Endothelial cell of umbilical vein (primary cell): ENCODE measurements at regions not wholly inside any gene's neighbourhood (a gene's known extent, or its start where the extent isn't known, plus 50 kb on each side); places are given as distances from the start of the nearest gene placed in this dataset.

Source experiments
- BruUV-seq: library from RNA; stranded (reverse); fragments of 400-500 nt; replicated peaks from 2 replicates; lab custom pipeline; 2021; lab: Mats Ljungman, UMichigan
- CTCF ChIA-PET: fragments of 300-600, 350-600 bp; sonication (Branson Sonifier 250); formaldehyde crosslinking; loops from one replicate; lab custom pipeline; 2021; ENCODE audit warnings: antibody characterized with exemption, inconsistent platforms; lab: Charles Lee
- POLR2A ChIA-PET: fragments of 300-600, 350-600 bp; sonication (Branson Sonifier 250); formaldehyde crosslinking; loops from one replicate; lab custom pipeline; 2021; ENCODE audit warnings: antibody characterized with exemption, inconsistent platforms; lab: Charles Lee
- DNase-seq: peaks from one replicate; pipeline ENCODE4 v3.0.0-alpha.2; 2011; ENCODE audit warnings: low read depth, low spot score
- FAIRE-seq: peaks from 2 replicates; lab custom pipeline; 2011; peaks lifted over from hg19 to GRCh38; lab: Jason Lieb, UNC
- H2AFZ ChIP-seq: 2 replicates; pipeline ENCODE4 v1.6.0; 2012; ENCODE audit warnings: low read depth, low read length, control low read depth, inconsistent platforms
- H3K27ac ChIP-seq: 2 replicates; pipeline ENCODE4 v1.5.1; 2011; ENCODE audit warnings: low read depth, mild to moderate bottlenecking, control low read depth, low read length, moderate library complexity; ENCODE audit not compliant: insufficient read depth
- H3K27me3 ChIP-seq, 2 experiments: 2 replicates each; pipeline versions ENCODE4 v1.6.0 to v1.6.1; 2011; ENCODE audit warnings: low read length in 2 of 2, mixed read lengths in 1 of 2; ENCODE audit not compliant: control insufficient read depth in 2 of 2, insufficient read depth in 2 of 2
- H3K36me3 ChIP-seq, 2 experiments: 2 replicates in 1 of 2; 3 replicates in 1 of 2; pipeline ENCODE4 v1.5.1; 2011; ENCODE audit warnings: low read length in 2 of 2, mild to moderate bottlenecking in 1 of 2, moderate library complexity in 1 of 2; ENCODE audit not compliant: control insufficient read depth in 2 of 2, insufficient read depth in 2 of 2; ENCODE audit errors: extremely low read depth in 1 of 2
- H3K4me1 ChIP-seq: 3 replicates; pipeline ENCODE4 v1.5.1; 2011; ENCODE audit warnings: mild to moderate bottlenecking, low read length; ENCODE audit not compliant: control insufficient read depth, insufficient read depth; ENCODE audit errors: extremely low read depth
- H3K4me2 ChIP-seq: 2 replicates; pipeline ENCODE4 v1.6.1; 2011; ENCODE audit warnings: low read length, control low read depth, mixed read lengths; ENCODE audit not compliant: insufficient read depth
- H3K4me3 ChIP-seq, 3 experiments: fragments of 200-600 bp in 1 of 3; sonication (generic), shearing (Covaris generic) in 1 of 3; replicated peaks in 1 of 3; 2 replicates each; pipeline ENCODE4 v1.5.1; 2011 to 2016; ENCODE audit warnings: control low read depth in 3 of 3, low read length in 3 of 3, mild to moderate bottlenecking in 2 of 3, inconsistent platforms in 1 of 3, low read depth in 1 of 3, moderate library complexity in 1 of 3; ENCODE audit not compliant: insufficient read depth in 1 of 3
- H3K79me2 ChIP-seq: 2 replicates; pipeline ENCODE4 v1.6.0; 2012; ENCODE audit warnings: low read length, inconsistent platforms; ENCODE audit not compliant: control insufficient read depth, insufficient read depth
- H3K9ac ChIP-seq: replicated peaks from 2 replicates; pipeline ENCODE3; 2011; ENCODE audit warnings: low read length, control low read depth; ENCODE audit not compliant: insufficient read depth; ENCODE audit errors: extremely low read depth
- H3K9me1 ChIP-seq: replicated peaks from 3 replicates; pipeline ENCODE4 v1.6.0; 2011; ENCODE audit warnings: mild to moderate bottlenecking, low read length; ENCODE audit not compliant: control insufficient read depth, insufficient read depth; ENCODE audit errors: extremely low read depth
- H3K9me3 ChIP-seq: replicated peaks from 2 replicates; pipeline ENCODE4 v1.5.1; 2012; ENCODE audit warnings: low read length, inconsistent platforms; ENCODE audit not compliant: control insufficient read depth, insufficient read depth
- H4K20me1 ChIP-seq: replicated peaks from 2 replicates; pipeline ENCODE3; 2011; ENCODE audit warnings: mild to moderate bottlenecking, low read length; ENCODE audit not compliant: control insufficient read depth, insufficient read depth; ENCODE audit errors: extremely low read depth
- CTCF ChIP-seq, 2 donors: IDR thresholded peaks; 1 replicate in 1 of 2; 2 replicates in 1 of 2; pipeline ENCODE4 v1.5.1; 2011; ENCODE audit warnings: low read length in 2 of 2, mild to moderate bottlenecking in 2 of 2, moderate library complexity in 2 of 2, control low read depth in 1 of 2, inconsistent platforms in 1 of 2, low read depth in 1 of 2; ENCODE audit not compliant: insufficient read depth in 1 of 2; ENCODE audit errors: extremely low read depth in 1 of 2
- EZH2 ChIP-seq: IDR thresholded peaks from 2 replicates; pipeline ENCODE4 v1.6.1; 2012; ENCODE audit warnings: borderline replicate concordance, low read depth, mild to moderate bottlenecking, moderate library complexity, low read length, inconsistent platforms; ENCODE audit not compliant: severe bottlenecking
- FOS ChIP-seq: IDR thresholded peaks from 2 replicates; pipeline ENCODE4 v1.6.1; 2011; ENCODE audit warnings: mild to moderate bottlenecking, low read length, moderate library complexity, borderline replicate concordance; ENCODE audit not compliant: insufficient read depth
- GATA2 ChIP-seq: IDR thresholded peaks from 2 replicates; pipeline ENCODE4 v1.7.0; 2011; ENCODE audit warnings: low read depth, mild to moderate bottlenecking, moderate library complexity, mixed read lengths, low read length; ENCODE audit not compliant: insufficient read length, insufficient read depth
- JUN ChIP-seq: IDR thresholded peaks from 2 replicates; pipeline ENCODE4 v1.6.1; 2011; ENCODE audit warnings: borderline replicate concordance, low read depth; ENCODE audit not compliant: insufficient read length, insufficient read depth
- MAX ChIP-seq: IDR thresholded peaks from 2 replicates; pipeline ENCODE4 v1.6.1; 2011; ENCODE audit not compliant: insufficient read depth, insufficient read length
- POLR2AphosphoS5 ChIP-seq: IDR thresholded peaks from 2 replicates; pipeline ENCODE4 v1.6.1; 2012; ENCODE audit warnings: low read depth, mild to moderate bottlenecking, control low read depth, low read length, moderate library complexity; ENCODE audit not compliant: insufficient read depth
- dilution Hi-C: fragments of 300-500 bp; cut with MboI; formaldehyde crosslinking; loops from one replicate; pipeline ENCODE4 v1.15.0; 2019; ENCODE audit warnings: low sequenced_read_pairs; ENCODE audit not compliant: extremely low pct_ligation_motif_present
- intact Hi-C: fragments of 100-400 bp; cut with micrococcal nuclease; formaldehyde crosslinking; loops from one replicate; pipeline ENCODE4 v1.10.0; 2022

- intact Hi-C loops (loop anchor here (1.0 to 2.0 kb wide), 2 partner anchors 10 to 39 kb away; no protein-coding TSS in a partner anchor), dilution Hi-C loops (no loop called here)
- Histone ChIP-seq H4K20me1 (no peaks in the 10 kb centered on the region), H3K79me2 (no peaks in the 10 kb centered on the region), H3K4me1 (peaks cover 78% of the 10 kb centered on the region), H3K4me2 (peak overlapping the region; percentile 55), H3K27ac (peak overlapping the region; percentile 89), H3K36me3 (no peaks in the 10 kb centered on the region), H3K4me3 (no peak overlapping the region), H3K9me1 (no peaks in the 10 kb centered on the region), H2AFZ (no peak overlapping the region), H3K9me3 (no peaks in the 10 kb centered on the region), H3K9ac (peak overlapping the region; percentile 59), H3K27me3 (no peaks in the 10 kb centered on the region)
- peak; percentile 76 for DNase-seq
- peak; percentile 49 for FAIRE-seq
- ChIA-PET POLR2A (interaction anchor here (0.6 to 1.6 kb wide), 3 partner anchors 9 to 309 kb away, joined by 4 to 6 read pairs (median 5); partner anchors contain the start of gene TNFSF4), CTCF (interaction anchor here (1.3 kb wide), 1 partner anchor 12 kb away, joined by 4 read pairs; no protein-coding TSS in a partner anchor)
- no TSS peak for BruUV-seq
- TF ChIP-seq MAX (no peak), JUN (peak; percentile 82), CTCF (IDR thresholded peaks at IDR 0.05; ENCODE audit: extremely low read depth in 1 of 2, insufficient read depth in 1 of 2, low read depth in 1 of 2, low read length in 2 of 2) (no peak), FOS (peak; percentile 87), EZH2 (no peak), POLR2AphosphoS5 (peak; percentile 76), GATA2 (no peak)
These were observed 153.0 kb downstream of the TNFSF18 start for GRCh38 chr1:172897738-172898137.
